K562 (cell line): ENCODE measurements at regions not wholly inside any gene's neighbourhood (a gene's known extent, or its start where the extent isn't known, plus 50 kb on each side); places are given as distances from the start of the nearest gene placed in this dataset.

Source experiments
- ATAC-seq: fragments of 200-7000 bp; cut with Tn5 transposase; 3 replicates; pipeline ENCODE4 v1.9.1; 2020; ENCODE audit warnings: moderate library complexity
- BruUV-seq: library from RNA; stranded (reverse); fragments of 400-500 nt; replicated peaks from 2 replicates; lab custom pipeline; 2021; lab: Mats Ljungman, UMichigan
- CTCF ChIA-PET: fragments of 300-600 bp; formaldehyde crosslinking; extraction: SDS; loops from one replicate; lab custom pipeline; 2021; ENCODE audit warnings: low intra/inter-chr PET ratio; lab: Yijun Ruan, JAX
- POLR2A ChIA-PET: fragments of 300-600, 350-650 bp; sonication (Branson Sonifier 250); formaldehyde crosslinking; extraction: SDS; loops from one replicate; lab custom pipeline; 2021; ENCODE audit warnings: antibody characterized with exemption, inconsistent platforms; lab: Yijun Ruan, JAX
- DNase-seq, 4 experiments: peaks; one replicate each; pipeline versions ENCODE4 v3.0.0 to v3.0.0-alpha.2; 2011 to 2018; ENCODE audit warnings: low spot score in 3 of 4, mixed read lengths in 3 of 4; ENCODE audit errors: extremely low read depth in 1 of 4
- FAIRE-seq: peaks from 2 replicates; lab custom pipeline; 2011; peaks lifted over from hg19 to GRCh38; lab: Jason Lieb, UNC
- H2AFZ ChIP-seq: 2 replicates; pipeline ENCODE4 v1.6.0; 2011; ENCODE audit warnings: low read depth, low read length, control low read depth, inconsistent platforms
- H3K27ac ChIP-seq: fragments of 200-600 bp; 3 replicates; pipeline ENCODE4 v1.8.0; 2011; ENCODE audit warnings: low read depth, mild to moderate bottlenecking, control low read depth, inconsistent platforms, low read length, moderate library complexity, mixed read lengths; ENCODE audit errors: extremely low read depth
- H3K27me3 ChIP-seq, 2 experiments: fragments of 300-600 bp in 1 of 2; 2 replicates in 1 of 2; 3 replicates in 1 of 2; pipeline versions ENCODE4 v1.6.0 to v1.8.0; 2011; ENCODE audit warnings: inconsistent platforms in 2 of 2, low read length in 2 of 2, mild to moderate bottlenecking in 1 of 2, mixed read lengths in 1 of 2, moderate library complexity in 1 of 2; ENCODE audit not compliant: control insufficient read depth in 2 of 2, insufficient read depth in 2 of 2
- H3K36me3 ChIP-seq: fragments of 300-600 bp; 3 replicates; pipeline ENCODE4 v1.8.0; 2011; ENCODE audit warnings: mild to moderate bottlenecking, low read length, inconsistent platforms; ENCODE audit not compliant: control insufficient read depth, insufficient read depth
- H3K4me1 ChIP-seq, 2 experiments: fragments of 200-600 bp in 1 of 2; replicated peaks in 1 of 2; 2 replicates in 1 of 2; 3 replicates in 1 of 2; pipeline versions ENCODE4 v1.5.1 to v1.8.0; 2011; ENCODE audit warnings: inconsistent platforms in 2 of 2, low read length in 2 of 2, mild to moderate bottlenecking in 1 of 2, mixed read lengths in 1 of 2, moderate library complexity in 1 of 2; ENCODE audit not compliant: control insufficient read depth in 2 of 2, insufficient read depth in 2 of 2
- H3K4me2 ChIP-seq: 2 replicates; pipeline ENCODE4 v1.6.1; 2011; ENCODE audit warnings: low read length, control low read depth, inconsistent platforms, mixed read lengths; ENCODE audit not compliant: insufficient read depth
- H3K4me3 ChIP-seq: fragments of 200-600 bp; sonication (generic), shearing (Covaris generic); 2 replicates; pipeline ENCODE4 v1.5.1; 2016; ENCODE audit warnings: control low read depth, inconsistent platforms
- H3K79me2 ChIP-seq: fragments of 200-600 bp; 3 replicates; pipeline ENCODE4 v1.8.0; 2011; ENCODE audit warnings: low read length, inconsistent platforms; ENCODE audit not compliant: control insufficient read depth, insufficient read depth
- H3K9ac ChIP-seq, 2 experiments: 2 replicates each; pipeline versions ENCODE4 v1.6.0 to v1.6.1; 2011; ENCODE audit warnings: low read depth in 2 of 2, low read length in 2 of 2, control low read depth in 1 of 2, inconsistent platforms in 1 of 2, mild to moderate bottlenecking in 1 of 2, mixed read lengths in 1 of 2; ENCODE audit not compliant: insufficient read depth in 1 of 2
- H3K9me1 ChIP-seq: one replicate; pipeline ENCODE4 v1.6.0; 2011; ENCODE audit warnings: inconsistent platforms, mild to moderate bottlenecking, low read length, moderate library complexity; ENCODE audit not compliant: control insufficient read depth, insufficient read depth
- H3K9me3 ChIP-seq: replicated peaks from 2 replicates; pipeline ENCODE4 v1.5.1; 2011; ENCODE audit warnings: low read depth, low read length, inconsistent platforms; ENCODE audit not compliant: control insufficient read depth, insufficient read depth
- H4K20me1 ChIP-seq: replicated peaks from 2 replicates; pipeline ENCODE4 v1.6.1; 2011; ENCODE audit warnings: low read length, inconsistent platforms, mixed read lengths; ENCODE audit not compliant: control insufficient read depth, insufficient read depth
- CBX8 ChIP-seq: fragments of 200-600 bp; sonication (generic); IDR thresholded peaks from 2 replicates; pipeline ENCODE4 v1.6.1; 2012; ENCODE audit warnings: borderline replicate concordance, mixed run types, low read depth, mild to moderate bottlenecking, moderate library complexity, mixed read lengths, low read length, control low read depth, inconsistent platforms; ENCODE audit not compliant: poor library complexity, severe bottlenecking; ENCODE audit errors: extremely low read depth
- CEBPB ChIP-seq: fragments of 450-650 bp; IDR thresholded peaks from 2 replicates; pipeline ENCODE4 v1.6.1; 2016; ENCODE audit warnings: missing genetic modification characterization, missing compliant biosample characterization
- CHD2 ChIP-seq: IDR thresholded peaks from 2 replicates; pipeline ENCODE4 v1.6.1; 2011; ENCODE audit warnings: low read depth, low read length
- CHD4 ChIP-seq: fragments of 200-600 bp; sonication (generic); IDR thresholded peaks from 3 replicates; pipeline ENCODE4 v1.6.1; 2012; ENCODE audit warnings: low read depth, mild to moderate bottlenecking, mixed read lengths, low read length, inconsistent platforms; ENCODE audit not compliant: insufficient read depth, insufficient replicate concordance, poor library complexity, severe bottlenecking
- DMBX1 ChIP-seq: fragments of 250-450 bp; sonication (Bioruptor Pico); IDR thresholded peaks from 2 replicates; pipeline ENCODE4 v1.8.0; 2022; ENCODE audit warnings: inconsistent platforms, mild to moderate bottlenecking, moderate library complexity, borderline replicate concordance
- HMG20A ChIP-seq: fragments of 450-650 bp; formaldehyde crosslinking; conservative IDR thresholded peaks from 2 replicates; pipeline ENCODE4 v1.4.0; 2020; ENCODE audit warnings: mild to moderate bottlenecking, mixed read lengths
- HNRNPH1 ChIP-seq: fragments of 200-400 bp; formaldehyde crosslinking; optimal IDR thresholded peaks from 2 replicates; pipeline ENCODE3; 2017; ENCODE audit warnings: low read depth, mild to moderate bottlenecking, low read length, moderate library complexity
- OTX1 ChIP-seq: fragments of 450-650 bp; formaldehyde crosslinking; IDR thresholded peaks from 2 replicates; pipeline ENCODE4 v1.4.0; 2022; ENCODE audit warnings: mild to moderate bottlenecking
- SMAD2 ChIP-seq: fragments of 150-350 bp; IDR thresholded peaks from 2 replicates; pipeline ENCODE4 v1.6.1; 2014; ENCODE audit warnings: low read depth, mild to moderate bottlenecking, low read length
- SRSF1 ChIP-seq: fragments of 200-400 bp; formaldehyde crosslinking; IDR thresholded peaks from 2 replicates; pipeline ENCODE4 v1.6.1; 2017; ENCODE audit warnings: mild to moderate bottlenecking, low read depth, low read length, moderate library complexity
- YY1 ChIP-seq, 3 experiments: IDR thresholded peaks; 2 replicates each; pipeline ENCODE4 v1.6.1; 2011; ENCODE audit warnings: low read length in 2 of 3, mild to moderate bottlenecking in 2 of 3, moderate library complexity in 2 of 3, borderline replicate concordance in 1 of 3, control low read depth in 1 of 3, low read depth in 1 of 3; ENCODE audit not compliant: insufficient read depth in 3 of 3, insufficient replicate concordance in 2 of 3, control insufficient read depth in 1 of 3, insufficient read length in 1 of 3; ENCODE audit errors: extremely low read depth in 1 of 3
- ZNF253 ChIP-seq: fragments of 250-450 bp; sonication (Bioruptor Pico); conservative IDR thresholded peaks from 2 replicates; pipeline ENCODE4 v1.6.1; 2021; ENCODE audit warnings: mild to moderate bottlenecking
- WGBS: fragments of 100-300 bp; shearing (Covaris generic); methylation state at CpG from one replicate; pipeline ENCODE4 v1.1.6; 2016; ENCODE audit warnings: low coverage, mixed read lengths; ENCODE audit not compliant: insufficient coverage; ENCODE audit errors: missing lambda C conversion rate; 5-methylcytosine and 5-hydroxymethylcytosine counted together
- in situ Hi-C: fragments of 300-500 bp; cut with MboI; formaldehyde crosslinking; loops from 4 replicates; pipeline ENCODE4 v1.15.0; 2018; ENCODE audit warnings: inconsistent platforms, mixed read lengths
- intact Hi-C: fragments of 100-400 bp; cut with micrococcal nuclease; formaldehyde crosslinking; loops from 2 replicates; pipeline ENCODE4 v1.14.2; 2022
- TF ChIP-seq, protein P1 (sequence below), 2 experiments: IDR thresholded peaks; 2 replicates each; pipeline ENCODE4 v1.6.1; 2011; ENCODE audit warnings: borderline replicate concordance in 1 of 2, control low read depth in 1 of 2, low read depth in 1 of 2, low read length in 1 of 2, mild to moderate bottlenecking in 1 of 2, mixed read lengths in 1 of 2, moderate library complexity in 1 of 2; ENCODE audit not compliant: insufficient read depth in 1 of 2, insufficient read length in 1 of 2, poor library complexity in 1 of 2, severe bottlenecking in 1 of 2; ENCODE audit errors: extremely low read depth in 1 of 2
- TF ChIP-seq, protein P2 (sequence below): fragments of 250-450 bp; sonication (Bioruptor Pico); IDR thresholded peaks from 2 replicates; pipeline ENCODE4 v1.8.0; 2022; ENCODE audit warnings: inconsistent platforms
- TF ChIP-seq, protein P3 (sequence below): sonication (generic); formaldehyde crosslinking; IDR thresholded peaks from 2 replicates; pipeline ENCODE4 v1.8.0; 2022; ENCODE audit warnings: mild to moderate bottlenecking, missing genetic modification reagents

DNA sequence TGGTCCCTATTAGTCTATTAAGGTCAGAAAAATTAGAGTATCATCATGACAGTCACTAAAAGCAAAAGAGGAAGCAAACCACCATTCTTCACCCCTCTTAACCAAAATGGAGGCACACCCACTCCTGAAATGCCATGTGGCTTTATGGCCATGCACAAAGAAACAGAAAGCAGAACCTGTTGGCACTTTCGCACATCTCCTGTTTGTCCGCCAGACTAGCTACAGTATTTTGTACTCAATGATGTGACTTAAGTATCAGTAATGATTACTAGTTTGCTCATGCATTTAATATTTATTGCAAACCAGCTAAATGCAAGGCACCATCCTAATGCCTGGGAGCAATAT is 70.2 kb upstream of the GNAO1 start:
- H3K27me3 ChIP-seq = no peaks in the 10 kb centered on the region; a peak in 2 of 5 replicates
- CTCF ChIA-PET = no interaction called here
- POLR2A ChIA-PET = no interaction called here
- no peak overlapping the region for H3K4me3 ChIP-seq
- H3K36me3 ChIP-seq = no peaks in the 10 kb centered on the region
- no peak overlapping the region for H3K4me2 ChIP-seq
- no peaks in the 10 kb centered on the region for H3K9me1 ChIP-seq
- no peaks in the 10 kb centered on the region for H3K4me1 ChIP-seq
- no peak for DNase-seq
- H3K9me3 ChIP-seq = no peaks in the 10 kb centered on the region
- H3K9ac ChIP-seq = no peak overlapping the region
- no peak for TF ChIP-seq HMG20A (CRISPR knock-in tag)
- TF ChIP-seq, protein P1, sequence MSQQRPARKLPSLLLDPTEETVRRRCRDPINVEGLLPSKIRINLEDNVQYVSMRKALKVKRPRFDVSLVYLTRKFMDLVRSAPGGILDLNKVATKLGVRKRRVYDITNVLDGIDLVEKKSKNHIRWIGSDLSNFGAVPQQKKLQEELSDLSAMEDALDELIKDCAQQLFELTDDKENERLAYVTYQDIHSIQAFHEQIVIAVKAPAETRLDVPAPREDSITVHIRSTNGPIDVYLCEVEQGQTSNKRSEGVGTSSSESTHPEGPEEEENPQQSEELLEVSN (IDR thresholded peaks at IDR 0.05; ENCODE audit: borderline replicate concordance in 1 of 2, extremely low read depth in 1 of 2, insufficient read depth in 1 of 2, insufficient read length in 1 of 2, low read depth in 1 of 2, low read length in 1 of 2, poor library complexity in 1 of 2, severe bottlenecking in 1 of 2) = no peak
- TF ChIP-seq, protein P2, sequence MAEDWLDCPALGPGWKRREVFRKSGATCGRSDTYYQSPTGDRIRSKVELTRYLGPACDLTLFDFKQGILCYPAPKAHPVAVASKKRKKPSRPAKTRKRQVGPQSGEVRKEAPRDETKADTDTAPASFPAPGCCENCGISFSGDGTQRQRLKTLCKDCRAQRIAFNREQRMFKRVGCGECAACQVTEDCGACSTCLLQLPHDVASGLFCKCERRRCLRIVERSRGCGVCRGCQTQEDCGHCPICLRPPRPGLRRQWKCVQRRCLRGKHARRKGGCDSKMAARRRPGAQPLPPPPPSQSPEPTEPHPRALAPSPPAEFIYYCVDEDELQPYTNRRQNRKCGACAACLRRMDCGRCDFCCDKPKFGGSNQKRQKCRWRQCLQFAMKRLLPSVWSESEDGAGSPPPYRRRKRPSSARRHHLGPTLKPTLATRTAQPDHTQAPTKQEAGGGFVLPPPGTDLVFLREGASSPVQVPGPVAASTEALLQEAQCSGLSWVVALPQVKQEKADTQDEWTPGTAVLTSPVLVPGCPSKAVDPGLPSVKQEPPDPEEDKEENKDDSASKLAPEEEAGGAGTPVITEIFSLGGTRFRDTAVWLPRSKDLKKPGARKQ (CRISPR knock-in tag) = no peak
- TF ChIP-seq SMAD2 = no peak
- no peak for TF ChIP-seq CHD2
- TF ChIP-seq DMBX1 (CRISPR knock-in tag) = no peak
- no peak for TF ChIP-seq HNRNPH1
- TF ChIP-seq CBX8 = no peak
- TF ChIP-seq ZNF253 (CRISPR knock-in tag) = no peak
- no peak for TF ChIP-seq YY1 (IDR thresholded peaks at IDR 0.05; ENCODE audit: borderline replicate concordance in 1 of 3, control insufficient read depth in 1 of 3, extremely low read depth in 1 of 3, insufficient read depth in 3 of 3, insufficient read length in 1 of 3, insufficient replicate concordance in 2 of 3, low read depth in 1 of 3, low read length in 2 of 3)
- TF ChIP-seq OTX1 (CRISPR knock-in tag) = no peak
- TF ChIP-seq, protein P3, sequence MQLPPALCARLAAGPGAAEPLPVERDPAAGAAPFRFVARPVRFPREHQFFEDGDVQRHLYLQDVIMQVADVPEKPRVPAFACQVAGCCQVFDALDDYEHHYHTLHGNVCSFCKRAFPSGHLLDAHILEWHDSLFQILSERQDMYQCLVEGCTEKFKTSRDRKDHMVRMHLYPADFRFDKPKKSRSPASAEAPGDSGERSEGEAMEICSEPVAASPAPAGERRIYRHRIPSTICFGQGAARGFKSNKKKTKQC = no peak
- TF ChIP-seq CHD4 = no peak
- no peak for TF ChIP-seq SRSF1
- TF ChIP-seq CEBPB (tag) = no peak
- TF ChIP-seq, all 486 proteins: peak for 0
- Histone ChIP-seq H3K79me2 (no peaks in the 10 kb centered on the region), H2AFZ (no peak overlapping the region), H4K20me1 (no peaks in the 10 kb centered on the region), H3K27ac (no peak overlapping the region)
- intact Hi-C loops = no loop called here
- no TSS peak for BruUV-seq
- 0% methylated on average over 2 of the region's 2 CpGs for WGBS
- in situ Hi-C loops = no loop called here
- ATAC-seq = no peak
- FAIRE-seq = no peak
